HEK293 (cell line): ENCODE measurements at regions not wholly inside any gene's neighbourhood (a gene's known extent, or its start where the extent isn't known, plus 50 kb on each side); places are given as distances from the start of the nearest gene placed in this dataset.

Experiments used
- CTCF ChIP-seq: fragments of 450-650 bp; formaldehyde crosslinking; IDR thresholded peaks from 2 replicates; pipeline ENCODE4 v1.5.1; 2016; ENCODE audit warnings: missing biosample characterization, missing genetic modification characterization
- YY1 ChIP-seq: fragments of 450-650 bp; formaldehyde crosslinking; IDR thresholded peaks from 2 replicates; pipeline ENCODE4 v1.5.1; 2018; ENCODE audit warnings: missing biosample characterization, missing genetic modification characterization
- ZBTB8A ChIP-seq: fragments of 450-650 bp; formaldehyde crosslinking; IDR thresholded peaks from 2 replicates; pipeline ENCODE4 v1.5.1; 2016; ENCODE audit warnings: missing biosample characterization, missing genetic modification characterization
- ZNF114 ChIP-seq: fragments of 450-650 bp; formaldehyde crosslinking; IDR thresholded peaks from 2 replicates; pipeline ENCODE4 v1.5.0; 2017; ENCODE audit warnings: missing biosample characterization, missing genetic modification characterization
- ZNF362 ChIP-seq: fragments of 450-650 bp; formaldehyde crosslinking; IDR thresholded peaks from 2 replicates; pipeline ENCODE4 v1.5.1; 2016; ENCODE audit warnings: missing biosample characterization, missing genetic modification characterization
- ZNF394 ChIP-seq: fragments of 450-650 bp; formaldehyde crosslinking; IDR thresholded peaks from 2 replicates; pipeline ENCODE4 v1.5.1; 2016; ENCODE audit warnings: missing biosample characterization, missing genetic modification characterization, mild to moderate bottlenecking, moderate library complexity, borderline replicate concordance
- ZNF449 ChIP-seq: fragments of 450-650 bp; formaldehyde crosslinking; IDR thresholded peaks from 2 replicates; pipeline ENCODE4 v1.5.1; 2017; ENCODE audit warnings: missing biosample characterization, mild to moderate bottlenecking, missing genetic modification characterization, moderate library complexity
- ZSCAN16 ChIP-seq: fragments of 450-650 bp; formaldehyde crosslinking; IDR thresholded peaks from 2 replicates; pipeline ENCODE4 v1.5.1; 2016; ENCODE audit warnings: missing biosample characterization, missing genetic modification characterization

DNA sequence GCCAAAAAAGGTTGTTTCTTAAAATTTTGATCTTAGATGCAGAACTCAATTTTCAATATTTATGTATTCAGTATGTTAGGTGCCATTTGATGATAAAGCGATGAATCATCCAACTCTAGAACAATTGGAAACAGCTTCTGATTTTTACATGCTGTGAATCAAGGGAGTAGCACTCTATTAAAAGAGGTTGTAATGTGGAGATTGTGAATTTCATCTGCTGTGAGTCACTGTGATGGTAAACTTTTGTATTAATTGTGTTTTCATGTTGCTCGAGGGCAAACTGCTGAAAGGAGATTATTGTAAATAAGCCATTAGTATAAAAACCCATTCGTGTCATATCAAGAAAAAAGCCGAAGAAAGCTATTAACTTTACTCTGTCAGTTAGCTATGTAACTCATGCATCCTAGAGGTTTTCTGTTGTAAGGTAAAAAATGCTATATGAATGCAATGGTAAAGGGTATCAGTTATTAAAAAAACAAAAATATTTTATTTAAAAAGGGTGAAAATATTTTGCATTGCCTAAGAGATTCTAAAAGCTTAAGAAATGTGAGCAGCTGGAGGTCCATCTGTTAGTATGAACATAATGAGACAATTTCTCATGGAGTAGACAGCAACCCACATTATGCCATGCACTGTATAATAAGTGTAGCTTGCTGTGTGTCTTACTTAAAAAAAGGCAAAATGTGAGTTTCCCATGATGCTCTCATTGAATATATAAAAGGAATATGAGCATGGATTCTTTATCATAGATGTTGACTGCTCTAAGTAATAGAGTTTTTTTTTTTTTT is 511.0 kb upstream of the PCDH15 start:
- no peak for TF ChIP-seq CTCF (tag by site-specific recombination)
- no peak for TF ChIP-seq ZNF114 (tag by site-specific recombination)
- TF ChIP-seq YY1 (tag by site-specific recombination), result no peak
- TF ChIP-seq ZBTB8A (tag by site-specific recombination), result no peak
- no peak for TF ChIP-seq ZSCAN16
- no peak for TF ChIP-seq ZNF394
- no peak for TF ChIP-seq ZNF362 (tag by site-specific recombination)
- TF ChIP-seq ZNF449 (tag by site-specific recombination), result no peak
